GM23338 (cell line): ENCODE measurements at regions not wholly inside any gene's neighbourhood (a gene's known extent, or its start where the extent isn't known, plus 50 kb on each side); places are given as distances from the start of the nearest gene placed in this dataset.

Experiments used
- CREB1 ChIP-seq: fragments of 250-450 bp; sonication (Bioruptor Pico); IDR thresholded peaks from 2 replicates; pipeline ENCODE4 v1.5.0; 2020; ENCODE audit warnings: low read depth, mild to moderate bottlenecking, moderate library complexity
- CTCF ChIP-seq, 2 experiments: fragments of 200-600 bp in 1 of 2; sonication (generic) in 1 of 2; conservative IDR thresholded peaks; 2 replicates each; pipeline versions ENCODE4 v1.5.1 to v1.6.1; 2016 to 2017; ENCODE audit warnings: antibody characterized with exemption in 2 of 2, low read depth in 2 of 2, mild to moderate bottlenecking in 2 of 2, moderate library complexity in 1 of 2
- EZH2 ChIP-seq: fragments of 200-600 bp; sonication (generic); IDR thresholded peaks from one replicate; pipeline ENCODE4 v1.8.0; 2017; ENCODE audit warnings: antibody characterized with exemption, mild to moderate bottlenecking, low read depth; ENCODE audit not compliant: unreplicated experiment
- EZH2phosphoT487 ChIP-seq: fragments of 200-600 bp; sonication (generic); IDR thresholded peaks from one replicate; pipeline ENCODE4 v1.8.1; 2018; ENCODE audit warnings: antibody characterized with exemption; ENCODE audit not compliant: unreplicated experiment
- JUNB ChIP-seq: IDR thresholded peaks from one replicate; pipeline ENCODE4 v1.6.1; 2016; ENCODE audit warnings: antibody characterized with exemption; ENCODE audit not compliant: unreplicated experiment
- NANOG ChIP-seq: IDR thresholded peaks from 2 replicates; pipeline ENCODE4 v1.6.1; 2016; ENCODE audit warnings: antibody characterized with exemption, borderline replicate concordance
- POLR2AphosphoS5 ChIP-seq: IDR thresholded peaks from 2 replicates; pipeline ENCODE4 v1.6.1; 2016; ENCODE audit warnings: antibody characterized with exemption, low read depth
- STAT1 ChIP-seq: IDR thresholded peaks from one replicate; pipeline ENCODE4 v1.6.1; 2016; ENCODE audit warnings: antibody characterized with exemption; ENCODE audit not compliant: unreplicated experiment
- ZNF331 ChIP-seq: fragments of 250-450 bp; sonication (Bioruptor Pico); IDR thresholded peaks from 2 replicates; pipeline ENCODE4 v1.5.0; 2020; ENCODE audit warnings: low read depth, mild to moderate bottlenecking, moderate library complexity

GRCh38 chr3:103873897-103874545 lies 1439.2 kb downstream of the ZPLD1 start:
- TF ChIP-seq EZH2 (no peak), JUNB (no peak), CTCF (conservative IDR thresholded peaks at IDR 0.05; ENCODE audit: low read depth in 2 of 2) (no peak), POLR2AphosphoS5 (no peak), ZNF331 (CRISPR knock-in tag) (no peak), CREB1 (CRISPR knock-in tag) (no peak), EZH2phosphoT487 (no peak), NANOG (no peak), STAT1 (no peak)
